GM18499 (cell line): ENCODE measurements at regions not wholly inside any gene's neighbourhood (a gene's known extent, or its start where the extent isn't known, plus 50 kb on each side); places are given as distances from the start of the nearest gene placed in this dataset.

Experiments
- ATAC-seq: cut with Tn5 transposase; IDR thresholded peaks from one replicate; pipeline ENCODE4 v1.9.1; 2021; ENCODE audit warnings: moderate number of reproducible peaks; ENCODE audit not compliant: insufficient read depth, unreplicated experiment

DNA sequence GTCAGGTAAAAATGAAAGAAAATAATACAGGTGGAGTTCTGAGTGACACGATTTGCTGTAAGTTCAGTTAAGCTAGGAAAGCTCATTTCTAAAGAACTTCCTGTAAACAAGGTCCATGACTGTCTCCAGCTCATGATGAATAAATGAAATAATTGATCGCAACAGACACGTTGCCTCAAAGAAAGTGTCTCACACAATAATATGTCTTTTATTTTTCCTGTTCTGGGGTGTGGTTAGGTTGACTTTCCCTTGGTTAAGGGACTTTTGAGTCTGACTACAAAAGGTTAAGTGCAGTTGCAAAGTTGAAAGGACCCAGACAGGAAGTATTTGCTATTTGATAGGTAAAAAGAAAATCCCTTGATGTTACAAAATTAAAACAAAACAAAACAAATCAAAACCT lies 304.2 kb upstream of the PRDM1 start:
- ATAC-seq, result no peak

DNA sequence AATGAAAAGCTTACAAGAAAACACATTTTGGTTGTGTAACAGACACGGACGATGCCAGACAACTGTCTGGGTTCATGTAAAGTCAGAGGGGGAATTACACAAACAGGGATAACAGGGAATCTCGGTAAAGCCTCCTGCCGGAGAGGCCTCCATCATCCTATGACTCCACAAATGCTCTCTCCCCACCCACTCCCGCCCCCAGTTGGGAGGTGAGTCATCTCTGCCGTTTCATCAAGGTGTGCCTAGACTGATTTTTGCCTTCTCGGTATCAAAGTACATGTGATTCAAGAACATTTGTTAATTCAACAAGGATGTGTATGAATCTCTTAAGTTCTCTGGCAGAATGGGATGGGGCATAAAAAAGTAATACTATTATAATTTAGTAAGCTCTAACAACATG lies 304.9 kb upstream of the PRDM1 start:
- ATAC-seq, result no peak

DNA sequence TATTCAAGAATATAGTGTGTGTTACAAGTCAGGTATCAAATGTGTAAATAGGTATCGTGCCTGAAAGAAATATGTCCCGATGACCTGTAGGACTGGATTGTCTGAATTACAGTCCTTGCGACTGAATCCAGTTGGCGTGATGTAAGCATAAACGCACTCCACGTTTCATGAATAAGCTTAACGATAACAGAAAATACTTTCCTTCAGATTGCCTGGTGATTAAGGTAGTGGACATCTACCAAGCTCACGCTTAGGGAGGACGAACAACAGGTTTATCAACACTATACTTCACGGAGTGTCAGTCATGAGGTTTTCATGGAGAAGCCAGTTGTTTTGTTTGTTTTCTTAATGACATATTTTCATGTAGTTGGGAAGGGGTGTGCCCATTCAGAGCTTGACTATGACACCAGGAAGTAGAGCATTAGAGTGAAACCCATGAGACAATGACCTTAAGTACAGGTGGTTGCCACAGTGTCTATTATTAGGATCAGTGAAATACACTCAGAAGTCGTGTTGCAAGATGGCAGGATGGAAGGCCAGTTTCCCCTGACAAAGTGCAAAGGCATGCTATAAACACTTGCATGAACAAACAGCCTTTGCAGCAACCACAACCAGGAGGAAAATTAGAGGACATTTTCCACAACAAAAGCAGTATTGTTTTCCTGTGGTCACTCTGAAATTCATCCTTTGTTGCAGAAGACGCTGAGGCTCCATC lies 305.8 kb upstream of the PRDM1 start:
- no peak for ATAC-seq

DNA sequence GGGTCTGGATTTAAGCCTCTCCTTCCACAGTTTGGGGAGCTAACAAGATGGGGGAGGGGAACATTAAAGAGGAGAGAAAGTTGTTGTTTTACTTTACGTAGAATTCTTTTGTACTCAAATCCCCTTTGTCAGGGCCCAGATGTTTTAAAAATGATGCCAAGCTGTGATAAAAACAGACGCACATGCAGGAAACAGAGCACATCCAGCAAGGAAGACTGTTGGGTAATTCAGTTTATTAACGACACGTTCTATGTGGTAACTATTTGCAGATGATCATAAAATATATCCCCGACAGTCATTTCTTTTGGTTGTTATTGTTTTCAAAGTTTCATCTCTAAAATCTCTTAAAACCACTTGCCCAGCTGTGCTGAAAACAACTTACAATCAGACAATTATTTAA lies 307.0 kb upstream of the PRDM1 start:
- ATAC-seq, result no peak

DNA sequence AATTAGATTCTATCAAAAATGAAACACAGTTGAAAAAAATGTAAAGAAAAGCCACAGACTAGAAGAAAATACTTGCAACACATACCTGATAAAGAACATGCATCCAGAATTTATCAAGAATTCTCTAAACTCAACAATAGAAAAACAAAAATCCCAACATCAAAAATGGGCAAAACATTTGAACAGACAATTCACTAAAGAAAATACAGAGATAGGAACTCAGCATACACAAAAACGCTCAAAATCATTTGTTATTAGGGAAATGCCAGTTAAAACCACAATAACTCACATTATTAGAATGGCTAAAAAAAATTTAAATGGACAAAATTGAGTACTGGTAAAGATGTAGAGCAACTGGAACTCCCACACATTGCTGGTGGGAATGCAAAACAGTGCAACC lies 311.0 kb upstream of the PRDM1 start:
- no peak for ATAC-seq

DNA sequence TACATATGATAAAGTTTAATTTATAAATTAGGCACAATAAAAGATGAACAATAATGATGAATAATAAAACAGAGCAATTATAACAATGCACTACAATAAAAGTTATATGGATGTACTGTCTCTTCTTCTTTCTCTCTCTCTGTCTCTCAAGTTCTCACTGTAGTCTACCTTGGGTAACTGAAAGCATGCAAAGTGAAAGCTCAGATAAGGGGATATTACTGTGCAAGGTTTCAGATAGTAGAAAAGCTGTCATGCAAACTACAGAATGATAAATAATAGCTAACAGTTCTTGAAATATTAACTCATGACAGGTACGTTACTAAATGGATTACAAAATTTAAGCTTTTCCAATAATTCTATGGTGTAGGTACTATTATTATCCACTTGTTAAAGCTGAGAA lies 311.9 kb upstream of the PRDM1 start:
- ATAC-seq, result peak; percentile 65

DNA sequence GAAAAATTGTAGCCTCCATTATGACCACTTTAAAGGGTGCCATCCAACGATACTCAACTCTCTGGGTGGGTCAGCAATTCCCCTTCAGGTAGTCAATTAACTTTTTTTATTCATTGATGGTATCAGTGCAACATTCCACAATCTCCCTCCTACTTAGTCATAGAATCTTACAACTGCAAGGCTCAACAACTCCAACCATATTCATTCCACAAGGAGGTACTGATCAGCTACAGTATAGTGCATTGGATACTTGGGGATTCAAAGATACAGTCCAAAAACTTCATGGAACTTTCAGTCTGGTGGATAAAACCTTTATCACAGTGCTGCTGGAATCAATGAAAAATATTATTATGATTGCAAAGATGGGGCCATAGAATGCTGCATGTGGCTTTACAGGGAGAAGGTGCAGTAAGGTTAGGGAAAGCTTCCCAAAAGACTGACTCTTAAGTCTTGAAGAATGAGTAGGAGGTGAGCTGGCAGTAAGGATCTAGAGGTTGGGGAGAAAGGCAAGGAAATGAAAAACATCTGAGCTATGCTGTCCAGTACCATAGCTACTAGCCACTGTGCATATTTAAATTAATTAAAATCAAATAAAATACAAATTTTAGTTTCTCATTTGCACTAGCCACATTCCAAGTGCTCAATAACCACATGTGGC lies 314.7 kb upstream of the PRDM1 start:
- ATAC-seq, result no peak

DNA sequence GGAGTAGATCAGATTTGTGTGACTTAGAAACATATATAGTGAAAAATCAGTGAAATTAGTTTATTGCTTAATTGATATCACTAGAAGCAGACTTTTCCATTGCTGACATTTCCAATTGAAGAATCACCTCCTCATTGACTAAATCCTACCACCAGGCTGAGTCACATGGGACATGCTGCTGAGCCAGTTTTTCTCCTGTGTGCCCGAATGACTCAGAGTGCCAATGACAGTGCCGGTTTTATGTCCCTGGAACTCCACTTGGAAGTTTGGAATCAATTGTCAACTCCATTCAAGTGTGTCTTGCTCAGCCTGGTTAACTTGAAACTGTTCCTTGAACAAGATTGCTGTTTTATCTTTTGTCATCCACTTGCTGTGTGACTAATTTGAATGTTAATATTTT lies 316.1 kb upstream of the PRDM1 start:
- no peak for ATAC-seq

DNA sequence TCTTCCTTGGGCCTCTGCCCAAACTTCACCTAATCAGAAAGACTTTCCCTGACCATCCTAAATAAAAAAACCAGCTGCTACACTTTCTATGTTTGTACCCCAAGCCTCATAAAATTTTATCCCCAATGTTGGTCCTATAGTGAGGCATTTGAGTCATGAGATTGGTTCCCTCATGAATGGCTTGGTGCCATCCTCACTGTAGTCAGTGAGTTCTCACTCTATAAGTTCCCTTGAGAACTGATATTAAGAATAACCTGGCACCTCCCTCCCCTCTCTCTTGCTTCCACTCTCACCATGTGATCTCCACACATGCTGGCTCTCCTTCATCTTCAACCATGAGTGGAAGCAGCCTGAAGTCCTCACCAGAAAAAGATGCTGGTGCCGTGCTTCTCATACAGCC lies 316.9 kb upstream of the PRDM1 start:
- no peak for ATAC-seq

DNA sequence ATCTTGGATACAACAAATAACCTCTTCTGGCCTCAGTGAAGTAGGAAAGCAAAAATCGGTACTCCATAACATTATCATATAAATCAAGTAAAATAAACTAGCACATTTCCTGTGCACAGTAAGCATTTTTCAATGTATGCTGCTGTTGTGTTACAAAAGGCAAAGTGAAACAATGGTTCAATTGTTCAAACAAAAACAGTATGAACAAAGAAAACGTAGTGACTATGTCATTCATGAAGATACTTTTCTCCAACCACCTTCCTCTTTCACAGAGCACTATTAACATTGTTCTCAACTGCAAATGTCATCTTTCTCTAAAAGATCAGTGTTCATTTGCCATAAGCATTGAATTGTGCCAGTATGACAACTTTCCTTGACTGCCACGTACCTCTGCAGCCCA lies 318.6 kb upstream of the PRDM1 start:
- no peak for ATAC-seq

DNA sequence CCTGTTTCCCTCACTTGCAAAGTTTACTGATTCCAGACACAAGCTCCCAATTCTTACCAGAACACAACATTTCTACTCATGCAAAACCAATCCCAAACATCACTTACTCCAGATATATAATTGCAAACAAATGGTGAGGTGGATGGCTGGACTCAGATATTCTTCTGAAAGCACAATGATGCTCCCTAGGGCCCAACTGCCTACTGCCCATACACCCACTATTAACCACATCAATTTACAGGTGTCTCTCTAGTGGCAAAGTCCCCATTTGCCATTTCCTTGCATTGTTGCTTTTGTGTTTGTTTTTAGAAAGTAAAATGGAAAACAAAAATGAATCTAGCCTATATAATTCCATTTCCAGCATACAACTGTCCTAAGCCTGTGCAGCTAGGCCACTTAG lies 320.9 kb upstream of the PRDM1 start:
- ATAC-seq, result no peak

DNA sequence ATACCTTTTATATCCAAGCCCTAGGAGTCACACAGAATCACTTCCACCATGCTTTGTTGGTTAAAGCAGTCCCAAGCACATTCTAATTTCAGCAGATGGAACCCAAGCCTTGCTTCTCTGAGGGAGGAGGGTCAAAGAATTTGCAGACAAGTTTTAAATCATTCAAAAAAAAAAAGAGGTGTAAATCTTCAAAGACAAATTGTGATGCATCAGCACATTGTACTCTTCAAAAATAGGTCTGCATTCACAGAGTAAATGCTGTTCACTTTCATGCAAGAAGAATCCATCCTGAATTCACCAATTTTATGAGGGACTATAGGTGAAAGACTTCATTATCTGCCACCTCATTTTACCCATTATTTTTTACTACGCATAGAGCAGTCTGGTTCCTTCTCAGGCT lies 321.8 kb upstream of the PRDM1 start:
- no peak for ATAC-seq

DNA sequence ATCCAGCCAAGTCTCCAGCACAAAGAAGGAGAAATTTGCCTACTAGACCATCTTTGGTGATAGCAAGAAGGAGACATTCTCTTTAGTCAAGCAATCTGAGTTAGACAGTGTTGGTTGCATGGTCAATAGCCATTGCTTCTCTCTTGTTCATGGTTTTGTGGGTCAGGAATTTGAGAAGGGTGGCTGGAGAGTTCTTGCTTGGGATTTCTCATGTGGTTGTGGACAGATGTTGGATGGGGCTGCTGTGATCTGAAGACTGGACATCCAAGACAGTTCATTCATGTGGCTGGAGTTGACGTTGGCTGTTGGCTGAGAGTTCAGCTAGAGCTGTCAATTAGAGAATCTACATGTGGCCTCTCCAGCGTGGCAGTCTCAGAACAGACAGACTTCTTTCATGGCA lies 322.3 kb upstream of the PRDM1 start:
- ATAC-seq, result no peak

DNA sequence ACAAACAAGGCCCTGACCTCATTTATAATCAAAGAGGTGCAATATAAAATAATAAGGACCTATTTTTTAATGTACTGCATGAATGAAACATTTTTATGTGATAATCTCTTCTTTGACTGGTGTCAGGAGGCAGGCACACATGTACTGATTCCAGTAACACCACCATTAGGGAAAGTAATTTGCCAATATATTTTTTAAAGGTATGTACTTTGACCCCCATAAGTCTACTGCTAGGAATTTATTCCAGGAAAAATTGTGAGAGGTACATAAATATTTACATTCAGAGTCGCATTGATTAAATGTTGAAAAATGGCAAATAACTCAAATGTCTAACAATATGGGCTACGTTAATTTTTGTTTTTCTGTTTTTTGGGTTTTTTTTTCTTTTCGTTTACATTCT lies 325.4 kb upstream of the PRDM1 start:
- no peak for ATAC-seq

DNA sequence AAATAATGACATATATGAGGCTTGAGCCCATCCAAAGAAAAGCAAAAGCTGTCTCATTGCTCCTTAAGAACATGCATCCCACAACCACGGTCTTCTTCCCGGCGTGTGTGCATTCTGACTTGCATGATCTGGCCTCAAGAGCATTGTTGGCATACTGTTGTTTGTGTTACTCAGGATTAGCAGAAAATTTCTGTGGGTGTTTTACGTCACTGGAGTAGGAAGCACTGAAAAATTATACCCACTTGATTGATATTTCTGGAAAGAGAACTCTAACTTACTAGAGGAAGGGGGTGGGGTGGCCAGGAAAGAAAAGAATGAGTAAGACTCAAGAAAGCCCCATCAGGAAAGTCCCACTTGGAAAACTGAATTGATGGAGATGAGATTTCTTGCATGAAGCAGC lies 326.2 kb upstream of the PRDM1 start:
- ATAC-seq, result no peak

DNA sequence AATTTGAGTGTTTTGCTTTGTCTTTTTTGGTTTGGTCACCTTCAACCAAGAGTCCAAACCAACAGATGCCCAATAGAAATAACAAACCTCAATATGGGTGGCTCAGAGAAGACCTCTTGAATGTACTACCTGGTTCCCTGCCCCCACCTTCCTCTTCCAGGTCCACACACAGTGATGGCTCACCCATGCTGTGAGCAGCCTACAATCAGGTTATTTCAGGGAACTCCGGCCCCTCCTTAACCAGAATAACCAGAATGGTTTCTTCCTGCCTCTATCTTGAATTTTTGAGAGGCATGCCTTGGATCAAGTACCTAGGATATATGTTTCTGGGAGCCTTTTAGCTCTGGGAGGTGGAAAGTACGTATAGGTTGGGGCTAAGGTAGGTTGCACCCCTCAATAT lies 327.1 kb upstream of the PRDM1 start:
- ATAC-seq, result no peak

DNA sequence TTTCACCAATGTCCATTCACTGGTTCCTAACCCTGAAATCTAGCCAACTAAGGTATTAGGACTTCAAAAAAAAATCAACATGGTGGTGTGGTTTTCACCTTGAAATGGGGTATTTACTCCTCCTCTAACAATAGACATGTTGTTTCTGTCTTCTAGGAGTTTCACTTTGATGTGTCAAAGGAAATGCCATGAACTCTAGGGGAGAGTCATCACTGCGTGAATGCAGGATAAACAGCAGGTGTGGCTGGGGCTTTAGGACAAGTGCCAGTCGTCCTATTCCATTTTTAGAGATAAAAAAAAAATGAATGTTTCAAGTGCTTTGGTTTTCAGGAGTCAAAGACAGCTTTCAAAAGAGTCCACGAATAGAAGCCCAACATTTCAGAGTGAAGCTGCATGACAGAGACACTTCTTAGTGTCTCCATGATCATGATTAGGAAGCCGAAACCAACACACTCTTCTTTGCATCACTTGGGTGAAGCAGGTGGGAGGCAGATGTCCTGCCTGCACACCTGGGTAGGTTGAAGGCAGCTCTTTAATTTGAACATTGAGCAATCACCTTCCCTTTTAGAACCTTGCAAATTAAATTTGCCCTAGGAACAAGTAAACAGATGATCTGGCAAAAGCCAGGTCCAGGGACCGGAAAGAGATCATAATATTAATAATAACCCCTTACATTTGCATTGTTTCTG lies 328.5 kb upstream of the PRDM1 start:
- peak; percentile 97 for ATAC-seq

DNA sequence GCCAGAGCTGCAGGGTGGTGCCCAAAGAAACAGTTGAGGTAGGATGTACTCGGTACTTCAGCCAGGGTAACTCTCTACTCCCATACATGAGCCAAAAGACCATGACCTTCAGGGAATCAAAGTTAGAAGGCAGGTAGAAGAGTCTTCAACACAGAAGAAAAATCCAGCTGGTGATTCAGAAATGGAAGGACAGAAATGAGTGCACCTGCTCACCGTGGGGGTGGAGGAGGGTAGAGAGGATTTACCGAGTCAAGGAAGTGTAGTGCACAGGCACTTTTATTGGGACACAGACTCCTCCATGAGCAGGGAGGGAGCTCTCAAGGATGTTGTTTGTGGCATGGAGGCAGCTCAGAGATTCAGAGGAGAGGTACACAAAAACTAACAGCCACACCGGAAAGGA lies 330.3 kb upstream of the PRDM1 start:
- ATAC-seq, result no peak

DNA sequence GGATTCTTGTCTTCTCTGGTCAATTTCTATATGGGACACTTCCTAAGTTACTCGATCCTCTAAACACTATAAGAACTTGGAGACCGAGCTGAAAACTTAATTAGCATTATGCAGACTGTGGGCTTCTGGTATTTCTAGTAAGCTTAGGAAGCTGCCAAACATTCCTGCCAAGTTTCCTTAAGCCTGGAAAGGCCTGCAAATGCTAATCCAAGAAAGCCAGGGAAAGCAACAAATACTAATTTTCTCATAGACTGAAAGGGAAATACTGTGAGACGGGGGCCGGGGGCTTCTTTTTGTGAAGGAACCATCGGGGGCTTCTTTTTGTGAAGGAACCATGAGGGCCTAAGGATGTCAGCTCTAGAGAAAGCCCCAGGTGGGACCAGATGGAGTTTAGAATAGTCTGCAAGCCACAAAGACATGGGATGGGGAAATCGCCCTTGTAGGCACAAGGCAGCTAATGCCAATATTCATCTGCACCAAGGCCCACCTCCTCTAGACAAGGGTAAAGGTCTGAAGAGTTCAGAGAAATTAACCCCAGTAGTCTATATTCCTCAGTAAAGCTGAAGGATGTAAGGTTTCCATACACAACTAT lies 332.4 kb upstream of the PRDM1 start:
- ATAC-seq, result no peak

DNA sequence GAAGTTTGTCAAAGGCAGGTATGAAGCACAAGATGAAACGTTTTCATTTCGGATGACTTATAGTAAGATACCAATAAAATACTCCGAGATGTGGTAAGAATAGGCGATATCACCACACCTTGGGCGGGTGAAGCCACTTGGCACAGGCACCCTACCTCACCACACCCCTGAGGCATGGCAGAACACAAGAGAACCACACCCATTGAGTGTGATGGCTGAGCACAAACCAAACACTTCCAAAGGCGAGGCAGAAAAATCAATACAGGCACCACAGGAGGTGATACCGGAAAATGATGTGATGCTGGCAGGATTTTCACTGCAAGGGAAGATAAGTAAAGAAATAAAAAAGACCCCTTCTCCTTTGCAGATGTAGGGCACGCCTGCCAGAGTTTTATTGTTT lies 332.9 kb upstream of the PRDM1 start:
- ATAC-seq, result no peak

DNA sequence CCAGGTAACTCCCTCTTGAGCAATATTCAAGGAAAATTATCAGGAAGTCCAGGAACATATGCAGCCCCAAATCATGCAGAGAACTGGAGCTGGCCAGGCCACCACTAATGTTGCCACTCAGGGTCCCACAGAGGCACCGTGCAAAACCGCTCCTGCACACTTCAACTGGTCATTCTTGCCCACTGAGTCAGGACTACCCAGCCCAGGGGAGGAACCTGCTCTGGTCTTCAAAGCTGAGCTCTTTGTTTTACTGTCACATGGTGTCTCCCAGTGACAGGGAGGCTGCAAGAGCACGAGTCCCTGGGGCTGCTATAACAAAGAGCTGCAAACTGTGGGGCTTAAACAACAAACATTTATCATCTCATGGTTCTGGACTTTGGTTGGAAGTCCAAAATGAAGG lies 336.0 kb upstream of the PRDM1 start:
- ATAC-seq, result no peak
